Endothelial cell of umbilical vein (primary cell): ENCODE measurements at regions not wholly inside any gene's neighbourhood (a gene's known extent, or its start where the extent isn't known, plus 50 kb on each side); places are given as distances from the start of the nearest gene placed in this dataset.

Experiments
- BruUV-seq: library from RNA; stranded (reverse); fragments of 400-500 nt; replicated peaks from 2 replicates; lab custom pipeline; 2021; lab: Mats Ljungman, UMichigan
- CTCF ChIA-PET: fragments of 300-600, 350-600 bp; sonication (Branson Sonifier 250); formaldehyde crosslinking; loops from one replicate; lab custom pipeline; 2021; ENCODE audit warnings: antibody characterized with exemption, inconsistent platforms; lab: Charles Lee
- POLR2A ChIA-PET: fragments of 300-600, 350-600 bp; sonication (Branson Sonifier 250); formaldehyde crosslinking; loops from one replicate; lab custom pipeline; 2021; ENCODE audit warnings: antibody characterized with exemption, inconsistent platforms; lab: Charles Lee
- DNase-seq: peaks from one replicate; pipeline ENCODE4 v3.0.0-alpha.2; 2011; ENCODE audit warnings: low read depth, low spot score
- FAIRE-seq: peaks from 2 replicates; lab custom pipeline; 2011; peaks lifted over from hg19 to GRCh38; lab: Jason Lieb, UNC
- H2AFZ ChIP-seq: 2 replicates; pipeline ENCODE4 v1.6.0; 2012; ENCODE audit warnings: low read depth, low read length, control low read depth, inconsistent platforms
- H3K27ac ChIP-seq: 2 replicates; pipeline ENCODE4 v1.5.1; 2011; ENCODE audit warnings: low read depth, mild to moderate bottlenecking, control low read depth, low read length, moderate library complexity; ENCODE audit not compliant: insufficient read depth
- H3K27me3 ChIP-seq, 2 experiments: 2 replicates each; pipeline versions ENCODE4 v1.6.0 to v1.6.1; 2011; ENCODE audit warnings: low read length in 2 of 2, mixed read lengths in 1 of 2; ENCODE audit not compliant: control insufficient read depth in 2 of 2, insufficient read depth in 2 of 2
- H3K36me3 ChIP-seq, 2 experiments: 2 replicates in 1 of 2; 3 replicates in 1 of 2; pipeline ENCODE4 v1.5.1; 2011; ENCODE audit warnings: low read length in 2 of 2, mild to moderate bottlenecking in 1 of 2, moderate library complexity in 1 of 2; ENCODE audit not compliant: control insufficient read depth in 2 of 2, insufficient read depth in 2 of 2; ENCODE audit errors: extremely low read depth in 1 of 2
- H3K4me1 ChIP-seq: 3 replicates; pipeline ENCODE4 v1.5.1; 2011; ENCODE audit warnings: mild to moderate bottlenecking, low read length; ENCODE audit not compliant: control insufficient read depth, insufficient read depth; ENCODE audit errors: extremely low read depth
- H3K4me2 ChIP-seq: 2 replicates; pipeline ENCODE4 v1.6.1; 2011; ENCODE audit warnings: low read length, control low read depth, mixed read lengths; ENCODE audit not compliant: insufficient read depth
- H3K4me3 ChIP-seq, 3 experiments: fragments of 200-600 bp in 1 of 3; sonication (generic), shearing (Covaris generic) in 1 of 3; replicated peaks in 1 of 3; 2 replicates each; pipeline ENCODE4 v1.5.1; 2011 to 2016; ENCODE audit warnings: control low read depth in 3 of 3, low read length in 3 of 3, mild to moderate bottlenecking in 2 of 3, inconsistent platforms in 1 of 3, low read depth in 1 of 3, moderate library complexity in 1 of 3; ENCODE audit not compliant: insufficient read depth in 1 of 3
- H3K79me2 ChIP-seq: 2 replicates; pipeline ENCODE4 v1.6.0; 2012; ENCODE audit warnings: low read length, inconsistent platforms; ENCODE audit not compliant: control insufficient read depth, insufficient read depth
- H3K9ac ChIP-seq: replicated peaks from 2 replicates; pipeline ENCODE3; 2011; ENCODE audit warnings: low read length, control low read depth; ENCODE audit not compliant: insufficient read depth; ENCODE audit errors: extremely low read depth
- H3K9me1 ChIP-seq: replicated peaks from 3 replicates; pipeline ENCODE4 v1.6.0; 2011; ENCODE audit warnings: mild to moderate bottlenecking, low read length; ENCODE audit not compliant: control insufficient read depth, insufficient read depth; ENCODE audit errors: extremely low read depth
- H3K9me3 ChIP-seq: replicated peaks from 2 replicates; pipeline ENCODE4 v1.5.1; 2012; ENCODE audit warnings: low read length, inconsistent platforms; ENCODE audit not compliant: control insufficient read depth, insufficient read depth
- H4K20me1 ChIP-seq: replicated peaks from 2 replicates; pipeline ENCODE3; 2011; ENCODE audit warnings: mild to moderate bottlenecking, low read length; ENCODE audit not compliant: control insufficient read depth, insufficient read depth; ENCODE audit errors: extremely low read depth
- EZH2 ChIP-seq: IDR thresholded peaks from 2 replicates; pipeline ENCODE4 v1.6.1; 2012; ENCODE audit warnings: borderline replicate concordance, low read depth, mild to moderate bottlenecking, moderate library complexity, low read length, inconsistent platforms; ENCODE audit not compliant: severe bottlenecking
- FOS ChIP-seq: IDR thresholded peaks from 2 replicates; pipeline ENCODE4 v1.6.1; 2011; ENCODE audit warnings: mild to moderate bottlenecking, low read length, moderate library complexity, borderline replicate concordance; ENCODE audit not compliant: insufficient read depth
- GATA2 ChIP-seq: IDR thresholded peaks from 2 replicates; pipeline ENCODE4 v1.7.0; 2011; ENCODE audit warnings: low read depth, mild to moderate bottlenecking, moderate library complexity, mixed read lengths, low read length; ENCODE audit not compliant: insufficient read length, insufficient read depth
- JUN ChIP-seq: IDR thresholded peaks from 2 replicates; pipeline ENCODE4 v1.6.1; 2011; ENCODE audit warnings: borderline replicate concordance, low read depth; ENCODE audit not compliant: insufficient read length, insufficient read depth
- MYC ChIP-seq: IDR thresholded peaks from one replicate; pipeline ENCODE4 v1.6.1; 2011; ENCODE audit warnings: mild to moderate bottlenecking, low read depth, low read length
- POLR2A ChIP-seq: IDR thresholded peaks from 2 replicates; pipeline ENCODE4 v1.6.1; 2012; ENCODE audit warnings: low read depth, mild to moderate bottlenecking, control low read depth, low read length
- POLR2AphosphoS5 ChIP-seq: IDR thresholded peaks from 2 replicates; pipeline ENCODE4 v1.6.1; 2012; ENCODE audit warnings: low read depth, mild to moderate bottlenecking, control low read depth, low read length, moderate library complexity; ENCODE audit not compliant: insufficient read depth
- dilution Hi-C: fragments of 300-500 bp; cut with MboI; formaldehyde crosslinking; loops from one replicate; pipeline ENCODE4 v1.15.0; 2019; ENCODE audit warnings: low sequenced_read_pairs; ENCODE audit not compliant: extremely low pct_ligation_motif_present
- intact Hi-C: fragments of 100-400 bp; cut with micrococcal nuclease; formaldehyde crosslinking; loops from one replicate; pipeline ENCODE4 v1.10.0; 2022
- TF ChIP-seq, protein P1 (sequence below), 2 donors: IDR thresholded peaks; 1 replicate in 1 of 2; 2 replicates in 1 of 2; pipeline ENCODE4 v1.5.1; 2011; ENCODE audit warnings: low read length in 2 of 2, mild to moderate bottlenecking in 2 of 2, moderate library complexity in 2 of 2, control low read depth in 1 of 2, inconsistent platforms in 1 of 2, low read depth in 1 of 2; ENCODE audit not compliant: insufficient read depth in 1 of 2; ENCODE audit errors: extremely low read depth in 1 of 2
- TF ChIP-seq, protein P2 (sequence below): IDR thresholded peaks from 2 replicates; pipeline ENCODE4 v1.6.1; 2011; ENCODE audit not compliant: insufficient read depth, insufficient read length

DNA sequence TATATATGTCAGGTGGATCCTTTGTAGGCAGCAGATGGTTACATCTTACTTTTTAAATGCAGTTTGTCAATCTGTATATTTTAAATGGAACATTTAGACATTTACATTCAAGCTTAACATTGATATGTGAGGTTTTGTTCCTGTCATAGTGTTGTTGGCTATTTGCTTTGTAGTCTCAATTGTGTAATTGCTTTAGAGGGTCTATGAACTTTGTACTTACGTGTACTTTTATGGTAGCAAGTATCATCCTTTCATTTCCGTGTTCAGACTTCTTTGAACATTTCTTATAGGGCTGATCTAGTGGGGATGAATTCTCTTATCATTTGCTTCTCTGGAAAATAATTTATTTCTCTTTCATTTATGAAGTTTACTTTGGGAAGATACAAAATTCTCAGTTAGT lies 656.0 kb downstream of the OTOL1 start:
- DNase-seq (no peak), FAIRE-seq (no peak)
- ChIA-PET CTCF (no interaction called here), POLR2A (no interaction called here)
- Histone ChIP-seq H3K79me2 (no peaks in the 10 kb centered on the region), H3K27ac (no peak overlapping the region), H2AFZ (no peak overlapping the region), H3K4me2 (no peak overlapping the region), H3K4me3 (no peak overlapping the region), H3K9me1 (no peaks in the 10 kb centered on the region), H3K36me3 (no peaks in the 10 kb centered on the region), H4K20me1 (no peaks in the 10 kb centered on the region), H3K9me3 (no peaks in the 10 kb centered on the region), H3K4me1 (no peaks in the 10 kb centered on the region), H3K9ac (no peak overlapping the region), H3K27me3 (no peaks in the 10 kb centered on the region)
- intact Hi-C loops (no loop called here), dilution Hi-C loops (no loop called here)
- BruUV-seq = no TSS peak
- no peak for TF ChIP-seq POLR2A
- no peak for TF ChIP-seq EZH2
- no peak for TF ChIP-seq POLR2AphosphoS5
- TF ChIP-seq JUN = no peak
- TF ChIP-seq, protein P1, sequence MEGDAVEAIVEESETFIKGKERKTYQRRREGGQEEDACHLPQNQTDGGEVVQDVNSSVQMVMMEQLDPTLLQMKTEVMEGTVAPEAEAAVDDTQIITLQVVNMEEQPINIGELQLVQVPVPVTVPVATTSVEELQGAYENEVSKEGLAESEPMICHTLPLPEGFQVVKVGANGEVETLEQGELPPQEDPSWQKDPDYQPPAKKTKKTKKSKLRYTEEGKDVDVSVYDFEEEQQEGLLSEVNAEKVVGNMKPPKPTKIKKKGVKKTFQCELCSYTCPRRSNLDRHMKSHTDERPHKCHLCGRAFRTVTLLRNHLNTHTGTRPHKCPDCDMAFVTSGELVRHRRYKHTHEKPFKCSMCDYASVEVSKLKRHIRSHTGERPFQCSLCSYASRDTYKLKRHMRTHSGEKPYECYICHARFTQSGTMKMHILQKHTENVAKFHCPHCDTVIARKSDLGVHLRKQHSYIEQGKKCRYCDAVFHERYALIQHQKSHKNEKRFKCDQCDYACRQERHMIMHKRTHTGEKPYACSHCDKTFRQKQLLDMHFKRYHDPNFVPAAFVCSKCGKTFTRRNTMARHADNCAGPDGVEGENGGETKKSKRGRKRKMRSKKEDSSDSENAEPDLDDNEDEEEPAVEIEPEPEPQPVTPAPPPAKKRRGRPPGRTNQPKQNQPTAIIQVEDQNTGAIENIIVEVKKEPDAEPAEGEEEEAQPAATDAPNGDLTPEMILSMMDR (IDR thresholded peaks at IDR 0.05; ENCODE audit: extremely low read depth in 1 of 2, insufficient read depth in 1 of 2, low read depth in 1 of 2, low read length in 2 of 2) = no peak

DNA sequence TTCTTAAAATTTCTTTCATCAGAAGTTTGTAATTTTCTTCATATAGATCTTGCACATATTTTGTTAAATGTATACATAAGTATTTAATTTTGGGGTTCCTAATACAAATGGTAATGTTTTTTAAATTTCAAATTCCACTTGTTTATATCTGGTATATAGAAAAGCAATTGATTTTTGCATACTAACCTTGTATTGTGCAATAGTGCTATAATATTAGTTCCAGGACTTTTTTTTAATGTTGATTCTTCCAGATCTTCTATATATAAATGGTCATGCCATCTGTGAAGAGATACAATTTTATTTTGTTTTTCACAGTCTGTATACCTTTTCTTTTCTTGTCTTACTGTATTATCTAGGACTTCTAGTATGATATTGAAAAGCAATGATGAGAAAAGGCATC lies 665.0 kb downstream of the OTOL1 start:
- Histone ChIP-seq H3K79me2 (no peaks in the 10 kb centered on the region), H3K9ac (no peak overlapping the region), H3K27me3 (no peaks in the 10 kb centered on the region), H3K9me3 (no peaks in the 10 kb centered on the region), H3K36me3 (no peaks in the 10 kb centered on the region), H3K4me2 (no peak overlapping the region), H3K4me3 (no peak overlapping the region), H2AFZ (no peak overlapping the region), H4K20me1 (no peaks in the 10 kb centered on the region), H3K27ac (no peak overlapping the region), H3K9me1 (no peaks in the 10 kb centered on the region), H3K4me1 (no peaks in the 10 kb centered on the region)
- TF ChIP-seq, protein P2, sequence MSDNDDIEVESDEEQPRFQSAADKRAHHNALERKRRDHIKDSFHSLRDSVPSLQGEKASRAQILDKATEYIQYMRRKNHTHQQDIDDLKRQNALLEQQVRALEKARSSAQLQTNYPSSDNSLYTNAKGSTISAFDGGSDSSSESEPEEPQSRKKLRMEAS = no peak
- TF ChIP-seq GATA2 (no peak), FOS (no peak), MYC (no peak)
- TF ChIP-seq, protein P1 (IDR thresholded peaks at IDR 0.05; ENCODE audit: extremely low read depth in 1 of 2, insufficient read depth in 1 of 2, low read depth in 1 of 2, low read length in 2 of 2) = no peak
- CTCF ChIA-PET = no interaction called here
- dilution Hi-C loops (no loop called here), intact Hi-C loops (no loop called here)
- FAIRE-seq (peak; percentile 26), DNase-seq (no peak)
- BruUV-seq = no TSS peak
- POLR2A ChIA-PET = no interaction called here
